OCI-LY7 (cell line): ENCODE measurements at regions not wholly inside any gene's neighbourhood (a gene's known extent, or its start where the extent isn't known, plus 50 kb on each side); places are given as distances from the start of the nearest gene placed in this dataset.

ENCODE experiments used
- CTCF ChIP-seq: fragments of 200-600 bp; sonication (generic); conservative IDR thresholded peaks from 2 replicates; pipeline ENCODE4 v1.5.1; 2014; ENCODE audit warnings: mild to moderate bottlenecking, antibody characterized with exemption, low read length, moderate library complexity, mixed read lengths
- EZH2phosphoT487 ChIP-seq: fragments of 200-600 bp; sonication (generic); IDR thresholded peaks from 2 replicates; pipeline ENCODE4 v1.6.1; 2018; ENCODE audit warnings: low read depth, borderline replicate concordance, mild to moderate bottlenecking, mixed run types, antibody characterized with exemption, low read length, moderate library complexity, mixed read lengths

GRCh38 chr16:72677662-72678447 lies 370.1 kb downstream of the ZFHX3 start:
- TF ChIP-seq CTCF: no peak
- TF ChIP-seq EZH2phosphoT487: no peak
